Left lung (tissue), 4 donors: ENCODE measurements at regions not wholly inside any gene's neighbourhood (a gene's known extent, or its start where the extent isn't known, plus 50 kb on each side); places are given as distances from the start of the nearest gene placed in this dataset.

Experiments
- ATAC-seq: fragments of 200-7000 bp; cut with Tn5 transposase; one replicate; pipeline ENCODE4 v1.9.1; 2020; ENCODE audit warnings: moderate library complexity
- DNase-seq, 4 donors: peaks; one replicate each; pipeline ENCODE4 v3.0.0-alpha.2; 2013 to 2020
- H3K27ac ChIP-seq, 2 donors: fragments of 200-600 bp; sonication (generic) in 1 of 2; one replicate each; pipeline versions ENCODE4 v1.5.0 to v1.8.0; 2020 to 2021
- H3K27me3 ChIP-seq, 2 donors: fragments of 200-600 bp; sonication (generic) in 1 of 2; one replicate each; pipeline versions ENCODE4 v1.5.0 to v1.8.0; 2020 to 2021
- H3K36me3 ChIP-seq, 2 donors: fragments of 200-600 bp; sonication (generic) in 1 of 2; one replicate each; pipeline versions ENCODE4 v1.5.0 to v1.8.0; 2020 to 2021
- H3K4me1 ChIP-seq, 2 donors: fragments of 200-600 bp; one replicate each; pipeline ENCODE4 v1.8.0; 2021
- H3K4me3 ChIP-seq, 2 donors: fragments of 200-600 bp; sonication (generic) in 1 of 2; one replicate each; pipeline versions ENCODE4 v1.5.0 to v1.8.0; 2020 to 2021; ENCODE audit warnings: mild to moderate bottlenecking in 1 of 2
- H3K9me3 ChIP-seq, 2 donors: fragments of 200-600 bp; sonication (generic) in 1 of 2; one replicate each; pipeline versions ENCODE4 v1.5.0 to v1.8.0; 2020 to 2021
- CTCF ChIP-seq, 2 donors: fragments of 200-600 bp; sonication (generic) in 1 of 2; IDR thresholded peaks; one replicate each; pipeline versions ENCODE4 v1.5.0 to v1.8.0; 2021; ENCODE audit warnings: antibody characterized with exemption in 2 of 2
- intact Hi-C, 2 donors: fragments of 100-400 bp; cut with DNase I; formaldehyde crosslinking; loops; one replicate each; pipeline versions ENCODE4 v1.11.2 to v1.14.2; 2022
- donor health status: DM: no; HTN: yes; CAD: no.
- donor health status: DM: no; HTN: no; CAD: no.

- ATAC-seq (no peak), DNase-seq (no peak)
- H3K27ac ChIP-seq = no peak overlapping the region
- no peak overlapping the region for H3K4me3 ChIP-seq
- intact Hi-C loops = no loop called here
- no peaks in the 10 kb centered on the region for H3K4me1 ChIP-seq
- TF ChIP-seq CTCF (IDR thresholded peaks at IDR 0.05) = no peak
- H3K27me3 ChIP-seq = peaks cover 0 to 28% of the 10 kb centered on the region in 2 donors
- H3K36me3 ChIP-seq = no peaks in the 10 kb centered on the region
- no peaks in the 10 kb centered on the region for H3K9me3 ChIP-seq
Observed at GRCh38 chr14:96727073-96727472, 70.1 kb upstream of the VRK1 start.

- H3K27ac ChIP-seq = no peak overlapping the region
- no peaks in the 10 kb centered on the region for H3K36me3 ChIP-seq
- intact Hi-C loops = no loop called here
- no peak overlapping the region for H3K4me3 ChIP-seq
- no peaks in the 10 kb centered on the region for H3K4me1 ChIP-seq
- no peak for TF ChIP-seq CTCF (IDR thresholded peaks at IDR 0.05)
- H3K27me3 ChIP-seq = peaks cover 0 to 28% of the 10 kb centered on the region in 2 donors
- DNase-seq (no peak), ATAC-seq (no peak)
- no peaks in the 10 kb centered on the region for H3K9me3 ChIP-seq
Observed at GRCh38 chr14:96727491-96727890, 69.7 kb upstream of the VRK1 start.

GRCh38 chr14:96727980-96728717 is 69.0 kb upstream of the VRK1 start:
- no peak for ATAC-seq
- Histone ChIP-seq H3K9me3 (no peaks in the 10 kb centered on the region), H3K4me1 (no peaks in the 10 kb centered on the region), H3K27me3 (peaks cover 0 to 27% of the 10 kb centered on the region in 2 donors), H3K36me3 (no peaks in the 10 kb centered on the region), H3K27ac (no peak overlapping the region), H3K4me3 (no peak overlapping the region)
- no peak for DNase-seq
- intact Hi-C loops = no loop called here
- TF ChIP-seq CTCF (IDR thresholded peaks at IDR 0.05) = no peak

- intact Hi-C loops = no loop called here
- Histone ChIP-seq H3K36me3 (no peaks in the 10 kb centered on the region), H3K9me3 (no peaks in the 10 kb centered on the region), H3K4me1 (no peaks in the 10 kb centered on the region), H3K27me3 (peaks cover 0 to 43% of the 10 kb centered on the region in 2 donors), H3K27ac (no peak overlapping the region), H3K4me3 (no peak overlapping the region)
- TF ChIP-seq CTCF (IDR thresholded peaks at IDR 0.05) = no peak
- DNase-seq (no peak), ATAC-seq (no peak)
Observed at GRCh38 chr14:96729889-96730288, 67.3 kb upstream of the VRK1 start.

GRCh38 chr14:96730386-96730785 is 66.8 kb upstream of the VRK1 start:
- peaks cover under 1 to 48% of the 10 kb centered on the region in 2 donors for H3K27me3 ChIP-seq
- H3K9me3 ChIP-seq = no peaks in the 10 kb centered on the region
- TF ChIP-seq CTCF (IDR thresholded peaks at IDR 0.05) = no peak
- ATAC-seq (no peak), DNase-seq (no peak)
- H3K36me3 ChIP-seq = no peaks in the 10 kb centered on the region
- no peaks in the 10 kb centered on the region for H3K4me1 ChIP-seq
- intact Hi-C loops = no loop called here
- H3K4me3 ChIP-seq = no peak overlapping the region
- no peak overlapping the region for H3K27ac ChIP-seq
